SK-N-MC (cell line): ENCODE measurements at regions not wholly inside any gene's neighbourhood (a gene's known extent, or its start where the extent isn't known, plus 50 kb on each side); places are given as distances from the start of the nearest gene placed in this dataset.
A peak's percentile ranks its signal among the peaks of the same experiment; 100 is the strongest.
"Not testable (repeated sequence)": the region's sequence is repeated elsewhere in the genome, so short reads cannot be mapped to it uniquely, and the experiment has no call there.

ENCODE experiments used
- DNase-seq: peaks from one replicate; pipeline ENCODE4 v3.0.0-alpha.2; 2011; ENCODE audit warnings: low read depth, low spot score
- H3K27ac ChIP-seq: fragments of 200-600 bp; sonication (generic); 2 replicates; pipeline ENCODE4 v1.5.1; 2016; ENCODE audit warnings: mixed run types
- H3K36me3 ChIP-seq: fragments of 200-600 bp; sonication (generic); 2 replicates; pipeline ENCODE4 v1.6.1; 2017; ENCODE audit warnings: antibody characterized with exemption, low read length, mixed read lengths; ENCODE audit not compliant: insufficient read depth
- H3K4me3 ChIP-seq: fragments of 200-600 bp; sonication (generic); 2 replicates; pipeline ENCODE4 v1.5.1; 2016
- H3K9ac ChIP-seq: fragments of 200-600 bp; sonication (generic); 2 replicates; pipeline ENCODE4 v1.8.0; 2017; ENCODE audit warnings: mixed run types, mixed read lengths; ENCODE audit not compliant: insufficient read length
- H3K9me3 ChIP-seq: fragments of 200-600 bp; sonication (generic); 2 replicates; pipeline ENCODE4 v1.6.1; 2017; ENCODE audit warnings: low read depth, mild to moderate bottlenecking, antibody characterized with exemption, low read length, moderate library complexity, mixed read lengths
- EZH2 ChIP-seq: fragments of 200-600 bp; sonication (generic); IDR thresholded peaks from one replicate; pipeline ENCODE4 v1.6.1; 2017; ENCODE audit warnings: antibody characterized with exemption
- FOXP2 ChIP-seq: optimal IDR thresholded peaks from 2 replicates; pipeline ENCODE3; 2011; ENCODE audit warnings: mild to moderate bottlenecking, moderate library complexity; ENCODE audit not compliant: insufficient read depth; ENCODE audit errors: extremely low read length, control extremely low read depth
- POLR2AphosphoS5 ChIP-seq: IDR thresholded peaks from 2 replicates; pipeline ENCODE4 v1.6.1; 2012; ENCODE audit warnings: mild to moderate bottlenecking, low read depth, low read length, borderline replicate concordance

DNA sequence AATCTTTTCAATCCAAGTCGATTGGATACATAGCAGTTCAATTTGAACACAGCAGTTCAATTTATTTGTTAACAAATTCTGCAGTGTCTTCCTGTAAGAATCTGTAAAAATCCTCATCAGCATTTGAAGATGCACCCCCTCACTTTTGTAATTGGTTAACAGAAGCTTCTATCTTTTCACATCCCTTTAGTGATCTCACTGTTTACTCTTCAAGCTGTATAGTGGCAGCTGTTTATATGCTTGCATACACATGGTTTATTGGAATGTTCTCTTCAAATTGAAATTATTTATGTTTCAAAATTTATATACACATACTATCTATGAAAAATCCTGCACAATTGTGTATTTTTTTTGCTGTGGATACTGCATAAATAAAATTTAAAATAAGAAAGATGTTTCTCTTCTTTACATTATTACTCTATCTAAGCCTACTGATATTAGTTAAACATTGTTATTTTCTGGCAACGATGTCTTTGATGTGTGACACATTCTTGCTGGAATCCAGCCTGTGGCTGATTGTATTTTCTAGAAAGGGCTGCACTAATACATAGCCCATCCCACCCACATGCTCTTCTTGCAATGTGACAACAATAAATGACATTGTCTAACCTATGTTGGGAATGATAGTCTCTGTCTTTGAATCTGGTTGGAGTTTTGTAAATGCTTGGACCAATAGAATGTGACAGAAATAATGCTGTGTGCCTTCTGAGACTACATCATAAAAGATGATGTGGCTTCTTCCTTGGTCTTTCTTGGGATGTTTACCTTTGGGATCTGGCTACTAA is 573.0 kb downstream of the CD109 start:
- Histone ChIP-seq H3K9me3 (no peaks in the 10 kb centered on the region), H3K36me3 (no peaks in the 10 kb centered on the region), H3K27ac (no peak overlapping the region), H3K9ac (no peak overlapping the region), H3K4me3 (no peak overlapping the region)
- TF ChIP-seq FOXP2 = no peak
- TF ChIP-seq EZH2 = no peak
- no peak for TF ChIP-seq POLR2AphosphoS5
- DNase-seq = no peak

DNA sequence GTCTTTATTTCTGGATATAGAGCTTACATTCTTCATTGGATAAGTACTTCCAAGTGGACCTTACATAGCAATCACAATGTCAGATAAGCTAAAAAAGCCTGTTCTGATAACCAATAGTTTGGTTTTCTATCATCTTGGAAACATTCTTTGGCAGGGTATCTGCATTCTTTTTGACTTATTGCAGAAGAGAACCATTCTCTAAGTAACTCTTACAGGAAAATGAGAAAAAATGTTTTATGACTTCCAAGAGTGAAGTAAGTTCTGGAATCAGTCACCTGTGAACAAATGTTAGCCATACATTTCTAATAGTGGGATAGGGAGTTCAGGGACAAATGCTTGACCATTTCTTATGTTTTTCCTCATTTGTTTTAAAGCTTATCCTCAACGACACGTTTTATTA is 564.0 kb downstream of the CD109 start:
- no peak overlapping the region for H3K27ac ChIP-seq
- TF ChIP-seq EZH2 (no peak), FOXP2 (no peak)
- no peak overlapping the region for H3K4me3 ChIP-seq
- DNase-seq = no peak
- H3K9me3 ChIP-seq = no peaks in the 10 kb centered on the region
- no peak overlapping the region for H3K9ac ChIP-seq
- no peaks in the 10 kb centered on the region for H3K36me3 ChIP-seq

DNA sequence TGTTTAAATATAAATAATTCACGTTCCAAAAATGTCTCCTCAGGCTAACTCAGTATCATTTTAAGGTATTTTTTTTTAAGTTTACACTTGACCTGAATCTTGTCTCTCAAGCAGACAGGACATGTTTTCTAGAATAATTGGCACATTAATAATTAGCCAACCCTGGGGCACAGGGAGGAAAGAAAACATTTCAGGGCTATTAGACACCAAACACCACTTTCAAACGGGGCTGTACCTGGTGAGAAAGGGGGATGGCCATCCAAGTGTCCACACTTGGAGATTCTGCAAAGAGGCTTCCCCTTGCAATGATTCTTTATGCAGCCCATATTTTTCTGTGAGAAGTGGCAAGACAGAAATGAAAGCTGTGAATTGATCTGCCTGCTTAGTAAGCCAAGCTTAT is 560.8 kb downstream of the CD109 start:
- Histone ChIP-seq H3K4me3 (no peak overlapping the region), H3K9ac (no peak overlapping the region), H3K9me3 (no peaks in the 10 kb centered on the region), H3K27ac (no peak overlapping the region), H3K36me3 (no peaks in the 10 kb centered on the region)
- TF ChIP-seq FOXP2 (no peak), POLR2AphosphoS5 (no peak), EZH2 (no peak)
- DNase-seq = no peak

DNA sequence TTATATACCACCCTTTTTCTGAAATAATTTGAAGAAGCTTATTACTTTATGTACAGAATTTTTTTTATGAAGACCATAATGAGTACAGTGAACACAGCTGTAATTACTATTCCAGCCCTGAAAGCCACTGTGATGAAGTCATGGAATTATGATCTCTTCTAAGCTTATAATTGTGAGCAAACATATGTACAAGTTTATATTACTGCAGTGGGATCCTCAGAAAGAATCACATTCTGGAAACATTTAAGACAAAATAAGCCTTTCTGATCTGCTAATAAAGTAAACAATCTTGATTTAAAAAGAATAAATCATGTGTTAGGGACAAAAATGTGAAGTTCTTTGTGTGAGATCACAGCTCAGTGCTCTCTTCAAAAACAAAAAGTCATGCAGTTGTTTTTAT is 560.4 kb downstream of the CD109 start:
- TF ChIP-seq EZH2 = no peak
- no peak for TF ChIP-seq FOXP2
- no peak for TF ChIP-seq POLR2AphosphoS5
- Histone ChIP-seq H3K4me3 (no peak overlapping the region), H3K9me3 (no peaks in the 10 kb centered on the region), H3K27ac (no peak overlapping the region), H3K9ac (no peak overlapping the region), H3K36me3 (no peaks in the 10 kb centered on the region)
- DNase-seq = no peak

DNA sequence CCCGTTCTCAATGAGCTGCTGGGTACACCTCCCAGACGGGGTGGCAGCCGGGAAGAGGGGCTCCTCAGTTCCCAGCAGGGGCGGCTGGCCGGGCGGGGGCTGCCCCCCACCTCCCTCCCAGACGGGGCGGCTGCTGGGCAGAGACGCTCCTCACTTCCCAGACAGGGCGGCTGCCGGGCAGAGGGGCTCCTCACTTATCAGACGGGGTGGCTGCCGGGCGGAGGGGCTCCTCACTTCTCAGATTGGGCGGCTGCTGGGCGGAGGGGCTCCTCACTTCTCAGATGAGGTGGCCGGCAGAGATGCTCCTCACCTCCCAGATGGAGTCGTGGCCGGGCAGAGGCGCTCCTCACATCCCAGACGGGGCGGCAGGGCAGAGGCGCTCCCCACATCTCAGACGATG is 559.0 kb downstream of the CD109 start:
- not testable (repeated sequence) for H3K4me3 ChIP-seq, DNase-seq, H3K9me3 ChIP-seq, H3K36me3 ChIP-seq, H3K27ac ChIP-seq, H3K9ac ChIP-seq

DNA sequence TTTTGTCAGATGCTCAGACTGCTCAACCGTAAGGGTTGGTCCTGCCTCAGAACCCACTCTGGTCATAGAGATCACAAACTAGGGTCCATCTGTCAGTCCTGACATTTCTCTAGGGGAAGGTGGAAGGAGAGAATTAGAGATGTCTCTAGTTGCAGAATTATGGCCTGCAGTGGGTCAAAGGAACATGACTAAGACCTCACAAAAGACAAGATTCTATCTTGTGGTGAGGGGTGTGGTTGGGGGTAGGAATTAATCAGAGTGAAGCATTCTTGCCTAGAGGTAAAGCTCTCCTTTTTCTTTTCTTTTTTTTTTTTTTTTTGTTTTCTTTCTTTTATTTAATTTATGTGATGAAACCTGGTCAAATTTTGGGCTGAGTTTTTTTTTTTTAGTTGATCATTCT is 558.1 kb downstream of the CD109 start:
- not testable (repeated sequence) for H3K4me3 ChIP-seq, DNase-seq, H3K27ac ChIP-seq, H3K36me3 ChIP-seq, H3K9me3 ChIP-seq, H3K9ac ChIP-seq

DNA sequence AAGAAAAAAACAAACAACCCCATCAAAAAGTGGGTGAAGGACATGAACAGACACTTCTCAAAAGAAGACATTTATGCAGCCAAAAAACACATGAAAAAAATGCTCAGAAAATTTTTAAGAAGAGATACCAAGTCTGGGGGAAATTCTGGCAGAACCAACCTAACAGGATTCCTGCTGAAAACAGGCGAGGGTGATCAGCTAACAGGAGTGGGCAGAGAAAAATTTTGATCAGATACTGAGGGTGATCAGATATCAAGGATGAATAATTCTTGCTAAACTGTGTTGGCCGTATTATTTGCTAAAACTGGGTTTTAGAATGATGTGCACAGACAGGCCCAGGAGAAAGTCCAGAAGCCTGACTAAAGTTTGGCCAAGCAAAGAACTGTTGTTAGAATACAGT is 557.3 kb downstream of the CD109 start:
- no peak overlapping the region for H3K4me3 ChIP-seq
- H3K27ac ChIP-seq = no peak overlapping the region
- no peak overlapping the region for H3K9ac ChIP-seq
- no peaks in the 10 kb centered on the region for H3K36me3 ChIP-seq
- no peaks in the 10 kb centered on the region for H3K9me3 ChIP-seq
- TF ChIP-seq FOXP2 = no peak
- TF ChIP-seq POLR2AphosphoS5 = no peak
- no peak for TF ChIP-seq EZH2
- no peak for DNase-seq

DNA sequence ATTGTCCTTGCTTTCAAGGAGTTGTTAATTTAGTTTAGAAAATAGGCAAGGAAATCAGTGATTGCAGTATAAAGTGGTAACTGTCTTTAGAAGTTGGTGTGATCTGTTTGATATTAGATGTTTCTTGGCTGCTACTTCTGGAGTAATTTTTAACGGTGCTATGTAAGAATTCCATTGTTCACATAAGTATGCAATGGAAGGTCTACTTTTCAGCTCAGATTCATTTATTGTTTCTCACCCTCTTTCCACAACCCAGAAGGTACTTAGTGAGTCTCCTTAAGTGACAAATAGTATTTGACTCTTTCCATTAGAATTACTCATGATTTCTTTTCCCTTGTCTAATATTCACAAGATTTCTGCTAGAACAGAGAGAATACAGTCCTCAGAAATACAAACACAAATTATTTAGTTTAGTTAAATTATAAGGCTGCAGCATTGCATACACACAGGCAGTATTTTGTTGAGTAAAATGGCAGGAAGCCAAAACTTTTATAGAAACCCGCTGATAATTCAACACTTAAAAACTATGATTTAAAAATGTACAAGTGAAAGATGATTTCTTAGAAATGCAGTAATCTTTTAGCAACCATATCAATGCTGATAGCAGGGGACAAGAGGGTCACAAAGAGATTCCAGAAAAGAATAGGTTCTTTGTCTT is 554.3 kb downstream of the CD109 start:
- no peak overlapping the region for H3K9ac ChIP-seq
- H3K4me3 ChIP-seq = no peak overlapping the region
- no peak overlapping the region for H3K27ac ChIP-seq
- no peak for TF ChIP-seq EZH2
- TF ChIP-seq POLR2AphosphoS5 = no peak
- no peak for TF ChIP-seq FOXP2
- no peak for DNase-seq
- H3K36me3 ChIP-seq = no peaks in the 10 kb centered on the region
- no peaks in the 10 kb centered on the region for H3K9me3 ChIP-seq

DNA sequence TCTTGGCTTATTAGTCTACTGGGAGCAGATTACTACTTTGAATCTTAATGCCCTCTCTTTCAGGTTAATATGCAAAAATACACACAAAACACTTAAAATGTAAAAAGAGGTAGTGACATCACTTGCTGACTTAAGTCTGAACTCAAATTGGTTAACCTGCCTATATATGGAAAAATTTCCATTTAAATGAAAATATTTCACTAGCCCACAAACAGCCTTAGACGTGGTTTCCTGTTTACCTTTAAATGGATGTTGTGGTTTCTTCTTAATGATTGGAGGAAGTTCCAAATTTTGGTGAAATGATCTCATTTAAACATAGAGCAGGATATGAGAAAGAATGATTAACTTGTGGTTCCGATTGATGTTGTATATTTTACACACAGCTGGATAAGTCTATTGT is 553.7 kb downstream of the CD109 start:
- TF ChIP-seq EZH2 (no peak), POLR2AphosphoS5 (peak; percentile 16; the same call in 1 of the 2 replicates), FOXP2 (no peak)
- H3K27ac ChIP-seq = no peak overlapping the region
- no peak overlapping the region for H3K9ac ChIP-seq
- H3K9me3 ChIP-seq = no peaks in the 10 kb centered on the region
- peak; percentile 44 for DNase-seq
- H3K4me3 ChIP-seq = no peak overlapping the region
- H3K36me3 ChIP-seq = no peaks in the 10 kb centered on the region
